Fibroblast of lung (primary cell): ENCODE measurements at regions not wholly inside any gene's neighbourhood (a gene's known extent, or its start where the extent isn't known, plus 50 kb on each side); places are given as distances from the start of the nearest gene placed in this dataset.

ENCODE experiments used
- EZH2 ChIP-seq: IDR thresholded peaks from 2 replicates; pipeline ENCODE4 v1.5.1; 2012; ENCODE audit warnings: low read length, control low read depth, mild to moderate bottlenecking; ENCODE audit errors: missing control alignments
- TF ChIP-seq, protein P1 (sequence below), 2 donors: IDR thresholded peaks in 1 of 2; conservative IDR thresholded peaks in 1 of 2; 1 replicate in 1 of 2; 2 replicates in 1 of 2; pipeline ENCODE4 v1.5.1; 2011 to 2012; ENCODE audit warnings: low read length in 2 of 2, control low read depth in 1 of 2, inconsistent platforms in 1 of 2, low read depth in 1 of 2, mild to moderate bottlenecking in 1 of 2

DNA sequence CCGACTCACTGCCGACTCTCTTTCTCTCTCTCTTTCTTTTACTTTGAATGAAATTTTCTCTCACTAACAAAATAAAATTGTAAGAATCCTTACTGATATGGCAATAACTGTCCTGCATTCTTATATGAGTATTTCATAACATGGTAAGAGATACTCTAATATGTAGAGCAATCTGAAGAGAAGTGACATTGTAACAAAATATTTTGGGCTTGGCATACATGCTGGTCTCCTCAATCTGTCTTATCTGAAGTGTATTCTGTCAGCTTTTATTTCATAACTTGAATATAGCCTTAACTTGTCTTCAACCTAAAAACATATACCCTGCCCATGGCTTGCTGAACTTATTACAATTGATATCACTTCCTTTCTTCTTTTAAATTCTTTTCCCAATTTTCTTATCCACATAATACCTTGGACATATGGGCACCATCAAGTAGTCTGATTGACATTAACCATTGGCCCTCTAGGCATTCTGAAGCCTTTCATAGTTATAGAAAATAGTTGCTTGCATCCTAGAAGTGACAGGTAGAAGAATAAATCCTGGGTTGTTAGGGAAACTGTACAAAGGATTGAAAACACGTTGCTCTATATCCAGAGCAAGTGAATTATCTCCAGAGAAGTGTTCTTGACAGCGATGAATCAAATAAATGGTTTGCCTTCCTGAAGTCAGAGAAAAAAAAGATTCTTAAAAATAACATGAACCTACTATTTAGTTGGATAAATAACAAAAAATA is 537.6 kb upstream of the TYRP1 start:
- no peak for TF ChIP-seq EZH2
- TF ChIP-seq, protein P1, sequence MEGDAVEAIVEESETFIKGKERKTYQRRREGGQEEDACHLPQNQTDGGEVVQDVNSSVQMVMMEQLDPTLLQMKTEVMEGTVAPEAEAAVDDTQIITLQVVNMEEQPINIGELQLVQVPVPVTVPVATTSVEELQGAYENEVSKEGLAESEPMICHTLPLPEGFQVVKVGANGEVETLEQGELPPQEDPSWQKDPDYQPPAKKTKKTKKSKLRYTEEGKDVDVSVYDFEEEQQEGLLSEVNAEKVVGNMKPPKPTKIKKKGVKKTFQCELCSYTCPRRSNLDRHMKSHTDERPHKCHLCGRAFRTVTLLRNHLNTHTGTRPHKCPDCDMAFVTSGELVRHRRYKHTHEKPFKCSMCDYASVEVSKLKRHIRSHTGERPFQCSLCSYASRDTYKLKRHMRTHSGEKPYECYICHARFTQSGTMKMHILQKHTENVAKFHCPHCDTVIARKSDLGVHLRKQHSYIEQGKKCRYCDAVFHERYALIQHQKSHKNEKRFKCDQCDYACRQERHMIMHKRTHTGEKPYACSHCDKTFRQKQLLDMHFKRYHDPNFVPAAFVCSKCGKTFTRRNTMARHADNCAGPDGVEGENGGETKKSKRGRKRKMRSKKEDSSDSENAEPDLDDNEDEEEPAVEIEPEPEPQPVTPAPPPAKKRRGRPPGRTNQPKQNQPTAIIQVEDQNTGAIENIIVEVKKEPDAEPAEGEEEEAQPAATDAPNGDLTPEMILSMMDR (conservative IDR thresholded peaks at IDR 0.05 in 1 of 2, IDR thresholded peaks at IDR 0.05 in 1 of 2; ENCODE audit: low read depth in 1 of 2, low read length in 2 of 2): no peak
